NCI-H187 (cell line): ENCODE measurements at regions not wholly inside any gene's neighbourhood (a gene's known extent, or its start where the extent isn't known, plus 50 kb on each side); places are given as distances from the start of the nearest gene placed in this dataset.
"Not testable (repeated sequence)": the region's sequence is repeated elsewhere in the genome, so short reads cannot be mapped to it uniquely, and the experiment has no call there.

Experiments used
- DNase-seq, 2 experiments: peaks; one replicate each; lab custom pipeline; 2025; lab: John Stamatoyannopoulos, UW

DNA sequence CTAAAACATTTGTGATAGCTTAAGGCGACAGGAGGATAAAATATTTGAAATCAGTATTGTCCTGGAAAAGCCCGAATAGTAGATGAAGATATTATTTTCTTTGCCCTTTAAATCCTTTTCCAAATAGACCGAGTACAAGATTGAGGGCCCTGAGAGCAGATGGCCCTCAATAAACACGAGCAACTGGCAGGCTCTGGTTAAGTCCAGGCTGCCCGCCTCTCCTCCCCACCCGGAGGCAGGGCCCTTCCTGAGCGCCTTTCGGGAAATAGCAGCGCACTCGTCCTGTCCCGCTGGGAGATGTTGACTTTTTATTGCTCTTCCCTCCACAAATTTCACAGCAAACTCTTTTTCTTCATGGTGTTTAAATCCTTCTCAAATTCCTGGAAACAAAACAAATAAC is 50.8 kb upstream of the MAX start:
- DNase-seq = no peak

DNA sequence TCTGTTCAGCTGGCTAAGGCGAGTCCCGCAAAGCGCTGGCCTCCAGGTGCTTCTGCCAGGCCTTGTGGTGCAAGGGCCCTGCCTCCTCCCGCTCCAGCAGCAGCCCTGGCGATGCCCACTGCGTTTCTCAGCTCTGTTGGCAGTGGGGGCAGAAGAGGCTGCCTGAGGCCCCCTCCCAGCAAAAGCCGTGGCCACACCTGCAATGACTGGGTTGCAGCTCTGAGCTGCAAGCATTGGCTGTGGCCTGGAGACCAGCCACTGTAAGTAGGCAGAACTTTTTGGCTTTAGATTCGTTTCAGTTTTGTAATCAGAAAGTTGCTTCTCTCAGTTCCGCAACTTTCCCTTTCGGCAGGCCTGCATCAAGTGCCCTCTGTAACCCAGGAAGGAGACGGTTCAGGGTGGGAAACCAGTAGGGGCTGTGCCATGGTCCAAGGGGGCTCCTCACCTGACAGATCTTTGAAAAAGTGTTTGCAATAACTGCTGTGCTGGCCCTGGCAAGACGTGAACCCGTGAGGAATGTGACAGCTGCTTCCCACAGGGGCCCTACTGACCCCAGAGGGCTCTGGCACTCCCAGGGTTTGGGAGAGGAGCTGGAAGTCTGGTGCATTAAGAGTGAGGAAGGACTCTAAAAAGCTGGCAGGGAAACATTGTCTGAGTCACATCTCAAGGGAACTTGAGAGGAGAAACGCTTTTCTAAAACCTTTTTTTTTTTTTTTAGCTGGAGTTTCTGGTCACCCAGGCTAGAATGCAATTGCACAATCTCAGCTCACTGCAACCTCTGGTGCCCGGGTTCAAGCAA is 54.5 kb upstream of the MAX start:
- no peak for DNase-seq

DNA sequence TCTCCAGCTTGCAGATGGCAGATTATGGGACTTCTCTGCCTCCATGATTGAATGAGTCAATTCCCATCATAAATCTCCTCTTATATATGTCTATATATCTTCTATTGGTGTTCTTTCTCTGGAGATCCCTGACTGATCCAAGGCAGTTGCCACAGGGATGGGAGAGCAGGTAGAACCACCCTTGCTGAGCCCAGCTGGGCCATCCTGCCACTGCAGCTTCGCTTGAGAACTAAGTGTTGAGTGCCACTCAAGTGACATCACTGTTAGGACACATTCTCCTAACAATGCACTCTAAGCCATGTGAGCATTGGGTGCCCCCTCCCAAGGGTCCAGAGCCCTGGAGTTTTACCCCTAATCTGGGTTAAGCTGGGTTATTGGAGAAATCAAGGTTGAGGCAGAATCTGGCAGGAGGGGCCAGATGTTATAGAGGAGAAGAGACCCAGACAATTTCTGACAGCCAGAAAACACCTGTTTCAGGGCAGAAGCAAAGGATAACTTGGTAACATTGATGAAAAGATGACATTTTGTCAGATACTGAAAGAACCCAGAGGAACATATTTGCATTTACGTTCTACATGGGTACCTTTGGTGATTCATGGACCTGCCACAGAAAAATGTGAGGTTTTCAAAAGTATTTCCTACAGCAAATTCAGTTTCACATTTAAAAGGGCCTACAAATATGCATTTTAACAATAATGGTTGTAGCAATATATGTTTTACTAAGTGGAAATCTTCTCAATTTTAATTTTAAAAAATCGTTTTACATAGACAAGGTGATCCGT is 57.2 kb upstream of the MAX start:
- DNase-seq = no peak

DNA sequence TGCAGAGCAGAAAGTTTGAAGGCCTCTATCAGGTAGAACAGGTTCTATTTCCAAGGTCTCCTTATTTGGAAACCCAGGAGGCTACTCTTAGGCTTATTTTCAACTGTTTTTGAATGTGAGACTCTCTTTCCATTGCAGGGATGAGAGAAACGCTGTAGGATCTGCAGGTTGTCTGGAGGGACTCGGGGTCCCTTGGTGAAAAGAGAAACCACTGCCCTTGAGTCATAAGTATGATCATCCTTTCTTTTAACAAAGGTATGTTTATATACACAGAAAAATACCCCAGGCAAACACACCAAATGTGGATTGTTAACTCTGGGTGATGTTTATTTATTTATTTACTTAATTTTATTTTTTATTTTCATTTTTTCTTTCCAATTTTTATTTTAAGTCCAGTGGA is 57.8 kb upstream of the MAX start:
- no peak for DNase-seq

DNA sequence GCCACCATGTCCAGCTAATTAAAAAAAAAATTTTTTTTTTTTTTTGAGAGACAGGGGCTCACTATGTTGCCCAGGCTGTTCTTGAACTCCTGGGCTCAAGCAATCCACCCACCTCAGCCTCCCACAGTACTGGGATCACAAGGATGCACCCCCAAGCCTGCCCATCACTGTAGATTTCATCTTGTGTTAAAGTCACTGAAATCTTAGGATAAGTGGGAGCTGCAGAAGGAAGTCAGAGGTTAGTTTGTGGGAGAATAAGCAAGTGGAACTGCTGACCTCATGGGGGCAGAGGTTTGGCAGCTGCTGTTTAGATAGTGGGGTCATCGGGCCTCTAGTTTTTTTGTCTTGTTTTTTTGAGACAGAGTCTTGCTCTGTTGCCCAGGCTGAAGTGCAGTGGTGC is 59.7 kb upstream of the MAX start:
- no peak for DNase-seq

DNA sequence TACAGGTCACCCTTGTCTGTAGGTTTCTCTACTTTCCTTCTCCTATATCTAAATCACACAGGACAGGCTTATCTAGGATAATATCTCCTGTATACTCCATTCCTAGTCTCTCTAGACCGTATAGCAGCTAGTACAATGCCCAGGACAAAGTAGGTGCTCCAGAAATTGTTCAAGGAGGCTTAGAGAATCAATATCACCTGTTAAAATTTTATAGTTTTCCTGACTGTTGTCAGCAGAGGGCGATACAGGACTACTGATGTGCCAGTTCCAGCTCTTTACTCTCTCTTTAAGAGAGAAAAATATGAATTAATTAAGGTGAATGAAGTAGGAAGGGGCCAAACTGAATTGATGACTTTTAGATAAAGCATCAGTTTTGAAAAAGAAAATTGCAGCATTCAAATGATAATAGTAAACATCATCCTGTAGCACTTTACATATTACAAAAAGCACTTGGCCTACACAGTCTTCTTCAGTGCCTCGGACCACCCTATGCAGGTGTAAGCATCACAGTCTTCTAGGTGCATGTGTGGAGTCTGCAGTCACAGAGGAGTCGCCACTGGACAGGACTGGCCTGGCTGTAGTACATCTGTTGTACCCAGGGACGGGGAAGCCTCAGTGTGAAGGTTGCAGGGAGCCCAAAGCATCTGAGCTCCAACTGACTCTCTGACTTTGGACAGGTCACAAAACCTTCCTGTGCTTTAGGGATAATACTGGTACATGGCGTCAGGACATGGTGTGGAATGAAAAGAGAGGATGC is 61.9 kb upstream of the MAX start:
- peak in 1 of 2 experiments; percentile 47 for DNase-seq

DNA sequence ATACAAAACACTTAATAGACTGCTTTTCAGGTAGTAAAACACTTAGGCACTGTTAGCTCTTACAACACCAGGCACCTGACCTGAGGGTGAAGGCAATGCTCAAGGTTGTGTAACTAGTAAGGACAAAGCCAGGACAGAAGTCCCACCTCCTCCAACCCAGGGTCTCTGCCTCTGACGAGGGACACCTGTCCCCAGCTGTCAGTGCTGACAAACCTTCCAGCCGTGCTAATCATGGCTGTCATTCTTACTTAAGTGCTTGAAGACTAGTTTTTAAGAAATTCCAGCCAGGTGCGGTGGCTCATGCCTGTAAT is 62.5 kb upstream of the MAX start:
- DNase-seq = no peak

DNA sequence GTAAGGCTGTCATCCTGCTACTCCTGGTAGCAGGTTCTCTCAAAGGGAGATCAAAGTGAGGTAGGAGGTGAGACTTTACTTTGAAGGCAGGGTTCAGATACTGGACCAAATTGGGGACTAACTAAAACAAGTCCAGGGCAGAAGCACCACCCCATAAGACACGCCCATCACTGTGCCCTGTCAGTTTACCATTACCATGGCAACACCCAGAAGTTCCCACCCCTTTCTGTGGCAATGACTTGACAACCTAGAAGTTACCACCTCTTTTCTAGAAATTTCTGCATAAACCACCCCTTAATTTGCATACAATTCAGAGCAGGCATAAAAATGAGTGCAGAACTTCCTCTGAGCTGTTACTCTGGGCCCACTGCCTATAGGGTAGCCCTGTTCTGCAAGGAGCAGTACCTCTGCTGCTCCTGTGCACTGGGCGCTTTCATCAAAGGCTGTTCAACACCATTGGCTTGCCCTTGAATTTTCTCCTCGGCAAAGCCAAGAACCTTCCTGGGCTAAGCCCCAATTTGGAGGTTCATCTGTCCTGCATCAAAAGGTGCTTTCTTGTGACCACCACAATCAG is 64.8 kb upstream of the MAX start:
- no peak for DNase-seq

DNA sequence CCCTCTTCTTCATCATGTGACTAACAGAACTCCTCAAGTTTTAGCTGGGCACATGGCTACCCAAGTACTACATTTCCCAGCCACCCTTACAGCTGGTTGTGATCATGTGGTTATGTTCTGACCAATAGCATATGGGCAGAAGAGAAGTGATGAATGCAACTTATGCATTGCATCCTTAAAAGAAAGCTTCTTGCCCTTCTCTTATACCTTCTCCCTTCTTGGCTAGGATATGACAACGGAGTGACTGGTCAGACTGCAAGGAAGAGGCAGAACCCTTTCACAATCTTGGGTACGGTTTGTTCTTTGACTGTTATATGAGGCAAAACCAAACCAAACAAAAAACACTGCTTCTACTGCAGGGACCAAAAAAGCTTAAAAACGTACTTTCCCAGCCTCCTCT is 66.5 kb upstream of the MAX start:
- no peak for DNase-seq

DNA sequence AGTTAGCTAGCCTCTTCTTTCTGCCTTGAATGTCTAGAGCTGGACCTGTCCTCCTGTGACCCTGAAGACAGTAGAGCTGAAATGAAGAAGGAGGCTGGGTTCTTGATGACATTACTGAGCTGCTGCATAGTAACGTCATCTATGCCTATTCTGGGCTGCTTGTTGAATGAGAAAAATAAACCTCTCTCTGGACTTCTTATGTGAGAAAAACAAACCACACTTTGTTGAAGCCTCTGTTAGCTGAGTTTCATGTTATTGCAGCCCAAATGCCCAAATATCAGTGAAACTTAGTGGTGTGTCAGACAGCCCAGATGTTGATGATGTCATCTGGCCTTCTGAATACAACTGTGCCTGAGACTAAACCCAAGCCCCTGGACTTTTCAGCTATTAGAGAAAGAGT is 67.0 kb upstream of the MAX start:
- no peak for DNase-seq

DNA sequence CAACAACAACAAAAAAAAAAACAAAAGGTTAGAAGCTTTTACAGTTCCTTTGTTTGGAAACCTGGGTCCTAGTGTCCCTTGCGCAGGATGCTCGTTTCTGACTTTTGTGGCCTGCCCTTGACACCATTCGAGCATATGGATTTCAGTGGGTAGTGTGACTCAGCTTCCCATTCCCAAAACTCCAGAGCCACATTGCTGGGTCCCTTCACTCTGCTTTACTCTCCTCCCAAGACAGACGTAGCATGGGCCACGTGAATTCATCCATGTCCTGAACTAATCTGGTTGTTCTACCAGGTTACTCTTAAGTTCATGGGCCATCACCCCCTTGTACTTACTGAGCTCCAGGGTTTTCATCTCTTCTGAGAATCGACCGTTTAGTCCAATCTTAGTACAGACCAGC is 68.0 kb upstream of the MAX start:
- DNase-seq = no peak

DNA sequence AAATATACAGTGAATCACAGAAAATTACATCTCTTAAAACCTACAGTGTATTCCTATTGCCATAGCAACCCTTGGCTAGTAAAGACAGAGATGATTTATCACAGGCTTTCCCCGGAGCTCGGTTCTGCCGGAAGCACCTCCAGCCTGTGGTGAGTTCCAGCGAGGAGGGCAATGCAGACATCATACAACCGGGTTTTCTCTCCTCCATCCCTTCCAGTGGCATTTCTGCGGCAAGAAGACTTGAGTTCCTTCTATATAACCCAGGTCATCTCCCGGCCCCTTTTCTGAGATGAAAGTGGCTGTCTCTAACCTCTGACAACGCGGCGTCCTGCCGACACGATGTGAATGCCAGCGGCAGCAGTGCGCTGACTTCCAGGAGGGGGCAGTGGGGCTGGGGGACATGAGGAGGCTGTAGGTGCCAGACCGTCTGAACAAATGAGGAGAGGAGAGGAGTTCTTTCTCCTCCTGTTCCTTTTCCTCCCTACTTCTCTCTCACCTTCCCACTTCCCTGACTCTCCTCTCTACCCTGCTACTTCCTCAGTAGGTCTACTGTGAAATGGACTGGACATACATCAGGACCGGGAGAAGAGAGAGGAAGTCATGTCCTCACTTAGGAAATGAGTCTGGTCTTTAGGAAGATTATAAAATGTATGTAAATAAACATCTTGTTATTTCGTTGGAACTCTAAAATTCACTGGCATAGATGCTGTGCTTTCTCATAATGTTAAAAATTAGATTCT is 68.6 kb upstream of the MAX start:
- DNase-seq = no peak

DNA sequence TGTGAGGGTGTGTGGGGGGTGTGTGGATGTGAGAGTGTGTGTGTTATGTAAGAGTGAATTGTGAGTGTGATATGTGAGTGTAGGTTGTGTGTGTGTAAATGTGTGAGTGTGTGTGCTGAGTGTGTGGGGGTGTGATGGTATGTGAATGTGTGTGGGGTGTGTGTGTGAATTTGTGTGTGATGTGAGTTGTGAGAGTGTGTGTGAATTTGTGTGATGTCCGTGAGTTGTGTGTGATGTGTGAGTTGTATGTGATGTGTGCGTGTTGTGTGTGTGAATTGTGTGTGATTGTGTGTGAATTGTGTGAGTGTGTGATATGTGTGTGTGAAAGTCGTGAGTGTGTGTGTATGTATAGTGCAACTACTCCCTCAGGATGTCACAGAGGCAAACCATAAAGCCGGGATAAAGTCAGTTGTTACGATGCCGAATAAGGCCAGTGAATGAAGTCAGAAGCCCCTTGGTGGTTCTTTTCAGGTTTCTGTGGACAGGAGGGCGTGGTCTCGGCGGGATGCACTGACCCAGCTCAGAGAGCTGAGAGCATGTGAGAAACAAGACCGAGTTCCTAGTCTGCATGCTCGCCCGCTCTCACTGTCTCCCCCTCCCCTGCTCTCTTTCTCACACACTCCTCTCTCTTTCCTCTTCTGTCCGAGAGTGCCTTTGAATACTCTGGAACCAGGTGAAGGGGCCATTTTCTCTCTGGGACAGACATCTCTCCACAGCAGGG is 71.8 kb upstream of the MAX start:
- no peak for DNase-seq

DNA sequence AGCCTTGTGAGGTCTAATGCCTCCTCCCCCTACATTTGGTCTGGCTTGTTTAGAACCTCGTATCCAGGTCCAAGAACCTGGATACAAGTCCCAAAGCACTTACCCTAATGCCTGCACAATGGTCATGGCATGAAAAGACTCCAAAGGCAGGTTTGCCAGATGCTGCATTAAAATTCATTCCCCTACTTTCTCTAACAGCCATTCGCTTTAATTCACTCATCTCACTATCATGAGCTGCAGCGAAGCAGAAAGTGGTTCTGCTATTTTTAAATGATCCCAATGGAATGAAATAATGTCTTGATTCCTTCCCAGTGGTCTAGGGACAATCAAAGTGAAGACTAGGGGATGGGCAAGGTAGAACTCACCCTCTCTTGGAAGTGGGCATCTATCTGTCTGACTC is 72.5 kb upstream of the MAX start:
- no peak for DNase-seq

DNA sequence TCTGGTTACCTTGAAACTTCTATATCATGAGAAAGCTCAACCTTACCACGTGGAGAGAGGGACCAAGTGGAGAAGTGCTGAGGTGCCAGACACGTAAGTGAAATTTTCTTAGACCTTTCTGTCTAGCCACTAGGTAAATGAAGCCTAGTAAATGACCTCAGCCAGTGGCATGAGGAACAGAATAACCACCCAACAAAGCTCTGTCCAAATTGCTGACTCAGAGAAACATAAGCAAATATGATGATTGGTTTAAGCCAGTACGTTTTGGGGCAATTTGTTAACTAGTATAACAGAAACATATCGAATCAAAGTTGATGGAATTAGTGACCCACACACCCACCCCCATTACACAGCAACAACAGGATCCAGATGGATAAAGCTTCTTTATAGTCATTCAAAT is 75.2 kb upstream of the MAX start:
- no peak for DNase-seq

DNA sequence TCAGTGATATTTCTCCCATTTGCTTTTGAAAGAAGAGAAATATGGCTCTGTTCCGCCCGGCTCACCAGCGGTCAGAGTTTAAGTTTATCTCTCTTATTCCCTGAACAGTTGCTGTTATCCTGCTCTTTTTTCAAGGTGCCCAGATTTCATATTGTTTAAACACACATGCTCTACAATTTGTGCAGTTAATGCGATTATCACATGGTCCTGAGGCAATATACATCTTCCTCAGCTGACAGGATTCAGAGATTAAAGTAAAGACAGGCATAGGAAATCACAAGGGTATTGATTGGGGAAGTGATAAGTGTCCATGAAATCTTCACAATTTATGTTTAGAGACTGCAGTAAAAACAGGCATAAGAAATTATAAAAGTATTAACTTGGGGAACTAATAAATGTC is 76.9 kb upstream of the MAX start:
- DNase-seq = not testable (repeated sequence)

DNA sequence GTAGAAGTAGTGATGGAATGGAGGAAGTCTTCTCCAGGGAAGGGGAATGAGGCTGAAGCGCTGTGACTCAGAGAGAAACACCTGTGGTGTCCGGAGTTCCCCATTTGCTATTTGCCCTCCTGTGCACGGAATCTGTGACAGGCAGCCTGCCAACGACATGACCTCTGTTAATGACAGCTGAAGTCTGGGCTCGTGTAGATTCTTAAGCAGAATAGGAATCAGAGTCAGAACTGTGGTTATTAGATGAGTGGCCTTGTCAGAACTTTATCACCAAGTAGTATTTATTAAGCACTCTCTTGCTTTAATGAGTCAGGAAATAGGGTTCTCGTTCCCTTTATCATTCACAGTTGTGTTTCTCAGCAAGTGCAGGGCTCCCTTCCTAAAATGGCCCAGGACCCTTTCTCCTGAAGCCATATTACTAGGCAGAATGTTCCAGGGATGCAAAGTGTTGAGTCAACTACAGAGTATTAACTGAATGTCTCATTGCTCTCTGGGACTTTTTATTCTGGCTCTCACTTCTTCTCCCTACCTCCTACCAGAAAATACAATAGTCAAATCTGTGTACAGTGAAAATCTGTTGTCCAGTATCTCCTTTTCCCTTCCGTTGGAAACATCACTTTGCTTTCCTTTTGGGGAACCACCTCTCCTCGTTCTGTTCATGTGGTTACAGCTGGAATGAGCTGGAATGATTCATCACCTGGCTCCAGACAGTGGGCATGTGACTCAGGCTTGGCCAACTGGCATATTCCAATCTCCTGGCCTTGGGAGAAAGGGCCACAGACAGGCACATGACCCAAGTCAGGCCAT is 77.8 kb upstream of the MAX start:
- no peak for DNase-seq

DNA sequence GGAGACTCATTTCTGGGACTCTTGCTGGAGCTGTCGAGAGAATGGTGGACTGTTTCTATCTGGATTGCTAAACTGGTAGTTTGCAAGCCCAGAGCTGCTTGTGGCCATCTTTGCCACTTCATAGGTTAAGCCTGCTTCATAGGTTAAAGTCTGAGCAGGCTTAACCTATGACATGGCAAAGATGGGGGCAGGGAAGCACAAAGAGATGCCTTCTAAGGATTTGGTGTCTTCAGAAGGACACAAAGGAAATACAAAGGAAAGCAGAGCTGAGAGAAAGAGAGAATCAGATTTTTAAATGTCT is 78.4 kb upstream of the MAX start:
- no peak for DNase-seq

DNA sequence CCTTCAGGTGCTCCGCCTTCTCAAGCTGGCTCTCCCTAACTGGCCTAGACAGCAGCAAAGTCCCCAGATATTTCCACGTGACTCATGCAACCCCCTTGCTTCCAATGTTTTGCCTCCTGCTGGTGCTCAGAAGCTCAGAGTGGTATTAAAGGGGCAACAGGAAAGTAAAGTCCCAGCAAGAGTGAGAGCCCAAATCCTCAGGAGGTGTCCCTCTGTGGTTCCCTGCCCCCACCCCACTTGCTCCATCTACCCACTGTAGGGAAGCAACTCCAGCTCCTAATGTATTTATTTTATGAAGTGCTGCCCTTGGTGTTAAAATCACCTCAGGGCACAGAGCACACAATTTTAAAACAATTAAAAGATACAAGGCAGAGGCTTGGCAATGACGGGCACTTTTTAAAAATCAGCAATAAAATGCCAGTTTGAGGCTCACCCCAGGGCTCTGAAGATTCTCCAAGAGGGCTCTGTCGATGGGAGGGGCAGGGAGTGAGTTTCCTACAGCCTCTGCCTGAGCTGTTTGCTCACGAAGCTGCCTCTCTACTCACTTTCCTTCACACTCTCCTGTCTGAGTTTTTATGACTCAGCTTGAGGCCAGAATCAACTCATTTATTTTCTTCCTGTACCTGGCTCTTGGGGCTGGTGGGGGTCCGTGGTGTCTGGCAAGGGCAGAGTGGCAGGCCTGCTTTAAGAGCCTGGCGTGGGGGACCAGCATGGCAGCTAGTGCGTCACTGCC is 81.9 kb upstream of the MAX start:
- no peak for DNase-seq

DNA sequence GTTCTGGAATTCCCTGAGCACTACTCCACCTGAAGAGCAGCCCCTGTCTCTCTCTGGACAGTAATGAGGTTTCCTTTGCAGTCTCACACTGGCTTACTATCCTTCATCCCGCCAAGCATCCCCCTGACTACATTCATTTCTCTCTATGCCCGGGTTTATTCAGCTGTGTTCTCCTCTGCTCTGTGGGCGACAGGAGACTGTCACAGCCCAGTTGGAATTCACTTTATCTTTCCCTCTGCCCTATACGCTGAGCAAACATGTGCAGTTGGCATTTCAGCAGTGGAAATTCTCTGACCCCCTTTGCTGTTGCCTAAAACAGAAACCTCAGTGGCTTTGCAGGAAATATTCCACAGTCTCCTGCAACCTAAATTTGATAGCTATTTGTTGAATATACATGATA is 83.5 kb upstream of the MAX start:
- no peak for DNase-seq
